Gastrocnemius medialis (tissue), 4 donors: ENCODE measurements at regions not wholly inside any gene's neighbourhood (a gene's known extent, or its start where the extent isn't known, plus 50 kb on each side); places are given as distances from the start of the nearest gene placed in this dataset.

Source experiments
- ATAC-seq, 2 donors: fragments of 150-250 bp; one replicate each; pipeline ENCODE4 v1.9.1; 2016
- DNase-seq, 2 donors: peaks; one replicate each; pipeline ENCODE4 v3.0.0-alpha.2; 2019
- H3K27ac ChIP-seq, 4 donors: fragments of 200-600 bp; sonication (generic); 1 replicate in 1 of 4; 2 replicates in 3 of 4; pipeline ENCODE4 v1.5.1; 2016 to 2018; ENCODE audit warnings: mild to moderate bottlenecking in 2 of 4, moderate library complexity in 1 of 4
- H3K27me3 ChIP-seq, 3 donors: fragments of 200-600 bp; sonication (generic) in 2 of 3; 1 replicate in 1 of 3; 2 replicates in 2 of 3; pipeline versions ENCODE4 v1.5.1 to v1.6.0; 2016 to 2019; ENCODE audit warnings: mild to moderate bottlenecking in 1 of 3, moderate library complexity in 1 of 3
- H3K36me3 ChIP-seq, 2 donors: fragments of 200-600 bp; sonication (generic) in 1 of 2; one replicate each; pipeline ENCODE4 v1.5.1; 2017 to 2018
- H3K4me1 ChIP-seq, 2 donors: fragments of 200-600 bp; sonication (generic) in 1 of 2; one replicate each; pipeline ENCODE4 v1.5.1; 2016 to 2017; ENCODE audit warnings: mild to moderate bottlenecking in 2 of 2
- H3K4me3 ChIP-seq, 4 donors: fragments of 200-600 bp; sonication (generic) in 3 of 4; 1 replicate in 1 of 4; 2 replicates in 3 of 4; pipeline ENCODE4 v1.5.1; 2016 to 2019; ENCODE audit warnings: mild to moderate bottlenecking in 2 of 4
- H3K9me3 ChIP-seq, 3 donors: fragments of 200-600 bp; sonication (generic) in 2 of 3; 1 replicate in 1 of 3; 2 replicates in 2 of 3; pipeline ENCODE4 v1.5.1; 2016 to 2019
- POLR2A ChIP-seq, 2 donors: fragments of 450-650 bp; IDR thresholded peaks; one replicate each; pipeline ENCODE4 v1.6.1; 2017; ENCODE audit warnings: antibody characterized with exemption in 2 of 2, mild to moderate bottlenecking in 2 of 2, moderate library complexity in 2 of 2
- in situ Hi-C, 4 donors: fragments of 200-750 bp; cut with MboI; loops; one replicate each; pipeline versions ENCODE4 v1.15.0 to v1.8.0; 2017; ENCODE audit warnings: low sequenced_read_pairs in 4 of 4
- intact Hi-C: fragments of 100-400 bp; cut with DNase I; formaldehyde crosslinking; loops from one replicate; pipeline ENCODE4 v1.15.1; 2023; ENCODE audit warnings: low total_unique reads
- TF ChIP-seq, protein P1 (sequence below), 5 experiments: fragments of 450-650 bp in 3 of 5; fragments of 200-600 bp in 2 of 5; sonication (generic) in 2 of 5; IDR thresholded peaks in 4 of 5; conservative IDR thresholded peaks in 1 of 5; 1 replicate in 4 of 5; 2 replicates in 1 of 5; pipeline ENCODE4 v1.5.1; 2016 to 2019; ENCODE audit warnings: antibody characterized with exemption in 5 of 5, mild to moderate bottlenecking in 3 of 5, moderate library complexity in 3 of 5

DNA sequence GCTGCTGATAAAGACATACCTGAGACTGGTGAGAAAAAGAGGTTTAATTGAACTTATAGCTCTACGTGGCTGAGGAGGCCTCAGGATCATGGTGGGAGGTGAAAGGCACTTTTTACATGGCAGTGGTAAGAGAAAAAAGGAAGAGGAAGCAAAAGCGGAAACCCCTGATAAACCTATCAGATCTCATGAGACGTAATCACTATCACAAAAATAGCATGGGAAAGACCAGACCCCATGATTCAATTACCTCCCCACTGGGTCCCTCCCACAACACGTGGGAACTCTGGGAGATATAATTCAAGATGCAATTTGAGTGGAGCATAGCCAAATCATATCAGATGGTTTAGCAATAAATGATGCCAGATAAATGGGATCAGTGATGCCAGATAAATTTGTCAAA, 892.0 kb upstream of the CELF2 start:
- DNase-seq (no peak), ATAC-seq (no peak)
- no peaks in the 10 kb centered on the region for H3K27me3 ChIP-seq
- no peak overlapping the region for H3K4me3 ChIP-seq
- H3K36me3 ChIP-seq = no peaks in the 10 kb centered on the region
- no peaks in the 10 kb centered on the region for H3K4me1 ChIP-seq
- in situ Hi-C loops = no loop called here
- H3K27ac ChIP-seq = no peak overlapping the region
- TF ChIP-seq, protein P1, sequence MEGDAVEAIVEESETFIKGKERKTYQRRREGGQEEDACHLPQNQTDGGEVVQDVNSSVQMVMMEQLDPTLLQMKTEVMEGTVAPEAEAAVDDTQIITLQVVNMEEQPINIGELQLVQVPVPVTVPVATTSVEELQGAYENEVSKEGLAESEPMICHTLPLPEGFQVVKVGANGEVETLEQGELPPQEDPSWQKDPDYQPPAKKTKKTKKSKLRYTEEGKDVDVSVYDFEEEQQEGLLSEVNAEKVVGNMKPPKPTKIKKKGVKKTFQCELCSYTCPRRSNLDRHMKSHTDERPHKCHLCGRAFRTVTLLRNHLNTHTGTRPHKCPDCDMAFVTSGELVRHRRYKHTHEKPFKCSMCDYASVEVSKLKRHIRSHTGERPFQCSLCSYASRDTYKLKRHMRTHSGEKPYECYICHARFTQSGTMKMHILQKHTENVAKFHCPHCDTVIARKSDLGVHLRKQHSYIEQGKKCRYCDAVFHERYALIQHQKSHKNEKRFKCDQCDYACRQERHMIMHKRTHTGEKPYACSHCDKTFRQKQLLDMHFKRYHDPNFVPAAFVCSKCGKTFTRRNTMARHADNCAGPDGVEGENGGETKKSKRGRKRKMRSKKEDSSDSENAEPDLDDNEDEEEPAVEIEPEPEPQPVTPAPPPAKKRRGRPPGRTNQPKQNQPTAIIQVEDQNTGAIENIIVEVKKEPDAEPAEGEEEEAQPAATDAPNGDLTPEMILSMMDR (IDR thresholded peaks at IDR 0.05 in 4 of 5, conservative IDR thresholded peaks at IDR 0.05 in 1 of 5) = no peak
- no peak for TF ChIP-seq POLR2A (IDR thresholded peaks at IDR 0.05)
- intact Hi-C loops = no loop called here
- no peaks in the 10 kb centered on the region for H3K9me3 ChIP-seq

DNA sequence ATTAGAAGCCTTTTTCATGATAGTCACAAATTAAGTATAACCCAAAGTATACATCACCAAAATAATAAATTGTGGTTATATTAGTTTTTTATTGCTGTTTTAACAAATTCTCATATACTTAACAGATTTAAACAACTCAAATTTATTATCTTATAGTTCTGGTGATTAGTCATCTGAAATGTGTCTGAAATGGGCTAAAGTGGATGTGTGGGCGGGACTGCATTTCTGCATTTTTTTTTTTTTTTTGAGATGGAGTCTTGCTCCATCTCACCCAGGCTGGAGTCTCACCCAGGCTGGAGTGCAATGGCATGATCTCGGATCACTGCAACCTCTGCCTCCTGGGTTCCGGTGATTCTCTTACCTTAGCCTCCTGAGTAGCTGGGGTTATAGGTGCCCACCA, 891.5 kb upstream of the CELF2 start:
- H3K36me3 ChIP-seq = no peaks in the 10 kb centered on the region
- in situ Hi-C loops (no loop called here), intact Hi-C loops (no loop called here)
- no peak overlapping the region for H3K27ac ChIP-seq
- TF ChIP-seq, protein P1 (IDR thresholded peaks at IDR 0.05 in 4 of 5, conservative IDR thresholded peaks at IDR 0.05 in 1 of 5) = no peak
- no peak for TF ChIP-seq POLR2A (IDR thresholded peaks at IDR 0.05)
- ATAC-seq = no peak
- no peak for DNase-seq
- H3K4me1 ChIP-seq = no peaks in the 10 kb centered on the region
- H3K27me3 ChIP-seq = no peaks in the 10 kb centered on the region
- no peaks in the 10 kb centered on the region for H3K9me3 ChIP-seq
- no peak overlapping the region for H3K4me3 ChIP-seq

DNA sequence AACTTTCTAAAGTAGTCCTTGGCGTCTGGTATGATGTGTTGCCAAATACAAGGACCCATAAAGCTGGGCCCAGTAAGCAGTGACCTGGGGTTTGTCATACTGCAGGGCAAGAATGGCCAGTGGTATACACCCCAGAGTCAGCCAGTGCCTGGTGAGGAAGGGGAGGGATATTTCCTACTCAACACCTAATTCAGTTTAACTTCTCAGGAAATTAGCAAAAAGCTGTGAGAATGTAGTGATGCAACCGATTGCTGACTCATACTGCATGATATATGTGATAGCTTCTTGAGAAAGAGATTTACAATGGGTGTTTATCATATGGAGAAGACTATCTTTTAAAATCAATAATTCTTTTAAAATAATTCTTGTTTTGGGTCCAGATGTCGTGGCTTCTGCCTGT, 889.3 kb upstream of the CELF2 start:
- H3K27me3 ChIP-seq = no peaks in the 10 kb centered on the region
- no peaks in the 10 kb centered on the region for H3K36me3 ChIP-seq
- no peaks in the 10 kb centered on the region for H3K4me1 ChIP-seq
- no peak overlapping the region for H3K4me3 ChIP-seq
- DNase-seq (no peak), ATAC-seq (no peak)
- in situ Hi-C loops (no loop called here), intact Hi-C loops (no loop called here)
- no peaks in the 10 kb centered on the region for H3K9me3 ChIP-seq
- H3K27ac ChIP-seq = no peak overlapping the region
- TF ChIP-seq, protein P1 (IDR thresholded peaks at IDR 0.05 in 4 of 5, conservative IDR thresholded peaks at IDR 0.05 in 1 of 5) = no peak
- no peak for TF ChIP-seq POLR2A (IDR thresholded peaks at IDR 0.05)

DNA sequence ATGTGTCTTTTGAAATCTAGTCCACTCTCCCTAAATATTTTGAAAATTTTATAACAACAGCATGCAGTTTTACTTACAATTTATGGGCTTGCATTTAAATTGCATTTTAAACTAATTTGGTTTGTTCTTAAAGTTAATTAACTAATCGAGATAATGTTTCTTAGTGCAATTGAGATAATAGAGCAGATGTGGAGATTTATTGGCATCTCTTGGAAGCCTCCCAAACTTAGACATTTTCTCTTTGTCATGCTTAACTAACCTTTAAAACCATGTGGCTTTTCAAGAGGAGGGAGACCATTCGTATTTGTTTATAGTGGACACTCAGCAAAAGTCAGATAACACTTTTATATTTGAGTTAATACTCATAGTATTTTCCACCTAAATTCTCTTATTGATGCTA, 887.0 kb upstream of the CELF2 start:
- H3K36me3 ChIP-seq = no peaks in the 10 kb centered on the region
- no peak for ATAC-seq

DNA sequence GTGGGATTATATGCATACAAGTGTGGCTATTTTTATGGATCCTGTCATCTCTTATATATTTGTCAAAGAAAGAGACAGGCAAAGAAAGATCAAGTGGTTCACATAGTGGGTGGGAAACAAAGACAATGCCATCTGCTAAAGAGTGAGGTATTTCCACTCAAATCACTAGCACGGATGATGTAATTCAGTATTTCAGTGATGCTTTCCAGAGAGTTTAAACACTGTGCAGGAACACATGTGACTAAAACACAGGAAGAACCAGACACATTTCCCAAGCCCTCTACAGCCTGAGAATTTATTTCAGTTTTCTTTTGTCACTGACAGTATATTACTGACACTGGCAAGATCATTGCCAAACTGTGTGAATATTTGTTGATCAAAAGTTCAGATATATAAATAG, 885.7 kb upstream of the CELF2 start:
- in situ Hi-C loops (no loop called here), intact Hi-C loops (no loop called here)
- DNase-seq (no peak), ATAC-seq (no peak)
- no peaks in the 10 kb centered on the region for H3K4me1 ChIP-seq
- H3K9me3 ChIP-seq = no peaks in the 10 kb centered on the region
- no peaks in the 10 kb centered on the region for H3K27me3 ChIP-seq
- TF ChIP-seq POLR2A (IDR thresholded peaks at IDR 0.05) = no peak
- TF ChIP-seq, protein P1 (IDR thresholded peaks at IDR 0.05 in 4 of 5, conservative IDR thresholded peaks at IDR 0.05 in 1 of 5) = no peak
- no peak overlapping the region for H3K4me3 ChIP-seq
- H3K27ac ChIP-seq = no peak overlapping the region
- H3K36me3 ChIP-seq = no peaks in the 10 kb centered on the region

More for the DNA sequence above, 887.0 kb upstream of the CELF2 start:
- H3K27me3 ChIP-seq = no peaks in the 10 kb centered on the region
- H3K27ac ChIP-seq = no peak overlapping the region
- TF ChIP-seq POLR2A (IDR thresholded peaks at IDR 0.05) = no peak
- TF ChIP-seq, protein P1 (IDR thresholded peaks at IDR 0.05 in 4 of 5, conservative IDR thresholded peaks at IDR 0.05 in 1 of 5) = no peak
- in situ Hi-C loops = no loop called here
- DNase-seq = no peak
- intact Hi-C loops = no loop called here
- no peaks in the 10 kb centered on the region for H3K9me3 ChIP-seq
- no peaks in the 10 kb centered on the region for H3K4me1 ChIP-seq
- no peak overlapping the region for H3K4me3 ChIP-seq
